ENCODE measurements at regions not wholly inside any gene's neighbourhood (a gene's known extent, or its start where the extent isn't known, plus 50 kb on each side); places are given as distances from the start of the nearest gene placed in this dataset.
"Not testable (repeated sequence)": the region's sequence is repeated elsewhere in the genome, so short reads cannot be mapped to it uniquely, and the experiment has no call there.

GRCh38 chr3:153617463-153617862 lies 455.4 kb downstream of the RAP2B start:
- intact Hi-C loops (cut with DNase I), result no loop called here
- no peak for ATAC-seq (ENCODE audit: poor library complexity)
- no peak for DNase-seq

DNA sequence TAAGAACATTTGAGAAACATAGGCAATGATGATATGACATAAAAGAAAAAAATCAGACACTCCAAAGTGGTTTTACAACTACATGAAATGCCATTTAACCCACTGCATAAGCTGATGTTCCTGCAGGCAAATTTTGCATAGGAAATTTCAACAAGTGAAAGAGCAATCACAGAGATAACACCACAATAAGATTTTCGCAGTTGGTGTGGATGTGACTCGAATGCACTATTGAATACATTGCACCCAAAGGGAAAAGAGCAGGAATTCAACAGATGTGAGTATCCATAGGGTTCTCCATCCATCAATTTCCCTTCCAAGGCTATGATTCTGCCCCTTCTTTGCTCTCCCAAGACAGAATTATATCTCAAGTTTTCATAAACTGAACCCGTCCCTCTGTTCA lies 456.1 kb downstream of the RAP2B start:
- intact Hi-C loops (cut with DNase I), result no loop called here
- DNase-seq (no peak), ATAC-seq (ENCODE audit: poor library complexity) (no peak)

DNA sequence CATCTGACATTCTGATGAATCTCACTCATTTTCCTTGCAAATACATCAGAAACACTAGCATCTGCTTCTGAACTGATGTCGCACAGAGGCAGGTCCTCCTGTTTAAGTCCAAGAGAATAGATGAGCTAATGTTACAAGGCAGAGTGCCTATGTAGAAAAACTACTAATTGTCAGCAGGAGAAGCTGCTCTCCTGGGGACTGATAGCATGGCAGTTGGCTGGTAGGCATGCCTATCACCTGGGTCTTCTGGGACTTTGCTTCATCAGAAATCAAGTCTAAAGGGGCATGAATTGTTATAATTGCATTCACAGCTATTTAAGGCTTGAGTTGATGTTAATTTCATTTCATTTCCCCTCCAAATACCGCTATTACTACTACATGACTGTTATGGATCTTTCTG lies 457.2 kb downstream of the RAP2B start:
- DNase-seq, result no peak
- intact Hi-C loops (cut with DNase I), result no loop called here
- ATAC-seq (ENCODE audit: poor library complexity), result no peak

DNA sequence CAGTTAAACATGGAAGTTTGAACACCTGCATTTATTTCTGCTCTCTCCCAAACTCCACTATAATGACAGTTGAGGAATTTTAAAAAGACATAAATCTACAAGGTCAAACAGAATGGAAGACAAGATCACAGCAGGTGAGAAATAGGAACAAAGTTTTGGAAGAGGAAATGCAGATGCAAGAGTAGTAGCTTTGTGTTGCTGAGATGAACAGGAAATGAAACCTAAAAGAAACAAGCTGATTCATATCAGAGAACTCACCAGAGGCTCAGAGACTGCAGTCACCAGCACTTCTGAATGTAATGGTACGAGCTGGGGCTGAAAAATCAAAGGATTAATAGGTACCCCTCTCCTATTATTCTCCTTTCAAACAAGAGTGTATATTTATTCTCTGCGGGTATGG lies 459.9 kb downstream of the RAP2B start:
- intact Hi-C loops (cut with DNase I), result no loop called here
- no peak for ATAC-seq (ENCODE audit: poor library complexity)
- no peak for DNase-seq

DNA sequence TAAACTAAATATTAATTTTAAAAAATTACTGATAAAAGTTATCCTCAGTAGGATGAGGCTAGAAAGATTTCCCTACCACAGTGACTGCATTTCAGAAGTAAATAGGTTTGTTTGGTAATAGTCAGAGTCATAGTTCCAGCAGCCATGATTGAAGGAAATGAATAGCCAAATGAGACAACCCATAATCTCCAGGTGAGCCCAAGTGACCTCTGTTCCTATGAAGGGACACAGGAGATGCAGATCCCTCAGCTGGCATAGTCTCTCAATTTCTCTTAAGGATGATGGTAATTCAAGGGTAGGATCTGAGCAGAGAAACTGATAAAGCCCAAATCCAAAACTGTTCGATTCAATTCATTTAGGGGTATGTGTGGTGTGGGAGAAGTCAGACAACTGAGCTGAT lies 461.8 kb downstream of the RAP2B start:
- ATAC-seq (ENCODE audit: poor library complexity) (no peak), DNase-seq (no peak)
- intact Hi-C loops (cut with DNase I), result no loop called here

DNA sequence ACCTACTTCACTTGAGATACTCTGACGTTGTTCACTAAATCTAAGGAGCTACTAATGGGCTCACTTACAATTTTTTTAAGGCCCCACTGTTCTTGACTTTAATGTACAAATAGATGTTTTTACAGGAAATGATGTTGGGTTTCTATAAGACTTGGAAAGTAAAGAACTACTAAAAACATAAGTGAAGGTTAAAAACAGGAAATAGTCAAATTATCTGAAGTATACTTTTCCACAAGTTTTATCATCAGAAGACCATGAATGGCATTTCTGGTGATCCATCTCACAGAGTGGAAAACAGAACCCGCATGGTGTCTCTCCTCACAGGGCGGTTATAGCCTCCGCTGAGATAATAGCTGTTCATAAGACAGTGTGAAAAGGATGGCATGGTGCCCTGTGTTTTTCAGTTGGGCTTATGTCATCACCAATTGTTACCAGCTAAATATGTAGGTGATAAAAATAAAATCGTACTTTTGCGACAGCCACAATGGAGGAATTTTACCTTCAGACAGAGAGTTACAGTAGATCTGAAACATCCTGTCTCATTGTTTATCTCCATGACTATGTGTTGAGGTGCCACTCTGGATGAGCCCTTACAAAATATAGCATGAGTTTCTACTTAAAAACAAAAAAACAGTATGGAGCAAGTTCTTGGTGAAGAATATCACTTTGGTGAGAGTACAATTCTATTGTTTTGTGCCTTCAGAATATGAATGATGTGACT lies 462.4 kb downstream of the RAP2B start:
- ATAC-seq (ENCODE audit: poor library complexity) (no peak), DNase-seq (no peak)
- intact Hi-C loops (cut with DNase I), result no loop called here

DNA sequence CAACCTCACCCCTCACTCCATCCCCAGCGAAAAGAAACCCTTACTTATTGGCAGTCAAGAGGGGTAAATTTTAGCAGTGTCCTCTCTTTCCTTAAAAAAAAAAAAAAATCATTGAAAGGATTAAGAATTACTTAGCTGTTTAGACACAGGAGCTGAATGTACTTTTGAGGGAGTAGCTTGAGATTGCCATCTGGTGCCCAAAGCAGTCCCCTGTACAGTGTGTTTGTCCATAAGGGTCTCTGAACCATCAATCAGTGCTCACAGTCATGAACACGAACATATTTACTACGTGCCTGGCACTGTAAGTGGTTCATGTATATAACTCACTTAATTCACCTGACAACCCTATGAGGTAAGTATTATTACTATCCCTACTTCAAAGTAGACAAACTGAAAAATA lies 463.5 kb downstream of the RAP2B start:
- intact Hi-C loops (cut with DNase I), result no loop called here
- no peak for DNase-seq
- ATAC-seq (ENCODE audit: poor library complexity), result no peak

GRCh38 chr3:153626158-153626557 lies 464.1 kb downstream of the RAP2B start:
- intact Hi-C loops (cut with DNase I), result no loop called here
- ATAC-seq (ENCODE audit: poor library complexity), result no peak
- no peak for DNase-seq

DNA sequence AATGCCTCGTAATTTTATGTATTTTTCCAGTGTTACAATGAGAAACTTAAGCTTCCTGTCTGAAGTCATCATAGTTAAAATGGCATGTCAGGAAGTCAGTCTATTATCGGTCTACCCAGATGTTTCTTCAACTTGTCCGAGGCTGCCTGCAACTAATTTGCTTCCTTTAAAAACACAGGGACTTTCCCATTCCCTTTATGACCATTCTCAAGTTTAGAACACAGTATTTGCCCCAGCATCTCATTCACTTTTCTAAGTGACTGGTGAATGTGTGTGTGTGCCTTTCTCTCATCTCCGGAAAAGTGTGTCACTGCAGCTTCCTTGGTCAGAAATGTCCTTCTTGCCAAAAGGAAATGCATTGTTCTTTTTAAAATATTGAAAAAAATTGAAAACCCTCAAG lies 466.6 kb downstream of the RAP2B start:
- ATAC-seq (ENCODE audit: poor library complexity), result no peak
- DNase-seq, result no peak
- intact Hi-C loops (cut with DNase I), result no loop called here

GRCh38 chr3:153629148-153629547 lies 467.1 kb downstream of the RAP2B start:
- intact Hi-C loops (cut with DNase I), result no loop called here
- DNase-seq, result no peak

DNA sequence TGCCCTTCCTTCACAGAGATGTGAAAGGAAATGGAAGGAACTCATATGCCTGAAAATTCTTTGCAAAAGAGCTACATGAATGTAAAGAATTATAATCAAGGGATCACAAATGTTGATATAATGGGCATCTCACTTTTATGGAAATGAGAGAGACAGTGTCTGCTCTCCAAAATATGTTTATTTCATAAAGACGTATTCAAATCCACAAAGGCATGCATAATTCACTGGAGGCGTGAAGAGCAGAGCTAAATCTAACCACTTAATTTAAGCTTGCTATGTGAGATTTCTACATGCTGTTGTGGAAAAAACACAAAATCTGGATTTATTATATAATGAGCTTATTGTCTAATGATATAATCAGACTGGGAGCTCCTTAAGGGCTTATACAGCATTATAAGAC lies 469.1 kb downstream of the RAP2B start:
- no peak for ATAC-seq (ENCODE audit: poor library complexity)
- no peak for DNase-seq
- intact Hi-C loops (cut with DNase I), result no loop called here

More at GRCh38 chr3:153629148-153629547, 467.1 kb downstream of the RAP2B start:
- ATAC-seq (ENCODE audit: poor library complexity), result no peak

DNA sequence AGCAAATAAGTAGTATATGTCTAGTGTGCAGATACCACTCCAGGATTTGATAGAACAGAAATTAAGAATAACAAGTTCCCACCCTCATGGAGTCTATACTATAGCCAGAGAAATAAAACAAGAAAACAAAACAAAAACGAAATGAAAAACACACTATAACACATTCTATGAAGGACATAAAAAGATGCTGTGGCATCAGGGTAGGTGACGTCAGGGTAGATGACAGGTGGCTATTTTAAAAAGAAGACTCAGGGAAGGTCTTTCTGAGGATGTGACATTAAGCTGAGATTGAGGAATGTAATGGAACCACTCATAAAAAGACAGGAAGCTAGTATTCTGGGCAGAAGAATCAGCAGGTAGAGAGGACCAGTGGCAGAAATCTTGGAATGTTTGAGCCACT lies 469.6 kb downstream of the RAP2B start:
- intact Hi-C loops (cut with DNase I), result no loop called here

GRCh38 chr3:153633407-153633806 lies 471.4 kb downstream of the RAP2B start:
- ATAC-seq (ENCODE audit: poor library complexity) (no peak), DNase-seq (no peak)
- intact Hi-C loops (cut with DNase I), result no loop called here

More for the DNA sequence above, 469.6 kb downstream of the RAP2B start:
- DNase-seq, result no peak
- no peak for ATAC-seq (ENCODE audit: poor library complexity)

DNA sequence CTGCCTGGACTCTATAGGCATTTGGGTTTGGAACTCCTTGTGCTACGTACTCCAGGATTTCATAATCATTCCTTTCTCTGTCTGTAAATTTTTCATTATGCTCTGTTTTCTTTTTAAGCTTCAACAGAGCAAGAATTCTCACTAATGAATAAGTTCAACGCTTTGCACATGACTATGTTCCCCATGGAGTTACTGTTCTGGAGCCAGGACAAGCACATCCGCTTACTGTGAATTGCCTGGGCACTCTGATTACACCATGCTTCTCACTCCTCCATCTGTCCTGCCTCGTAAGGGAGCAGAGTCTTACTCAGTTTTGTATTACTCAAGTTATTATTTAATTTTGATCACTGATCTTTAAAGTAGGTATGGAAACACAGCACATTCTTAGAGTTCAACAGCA lies 472.7 kb downstream of the RAP2B start:
- ATAC-seq (ENCODE audit: poor library complexity) (peak; percentile 43), DNase-seq (no peak)
- intact Hi-C loops (cut with DNase I), result no loop called here

- no peak for DNase-seq
- intact Hi-C loops (cut with DNase I), result no loop called here
- ATAC-seq (ENCODE audit: poor library complexity), result peak; percentile 38
Measured at GRCh38 chr3:153639631-153640030, 477.6 kb downstream of the RAP2B start.

DNA sequence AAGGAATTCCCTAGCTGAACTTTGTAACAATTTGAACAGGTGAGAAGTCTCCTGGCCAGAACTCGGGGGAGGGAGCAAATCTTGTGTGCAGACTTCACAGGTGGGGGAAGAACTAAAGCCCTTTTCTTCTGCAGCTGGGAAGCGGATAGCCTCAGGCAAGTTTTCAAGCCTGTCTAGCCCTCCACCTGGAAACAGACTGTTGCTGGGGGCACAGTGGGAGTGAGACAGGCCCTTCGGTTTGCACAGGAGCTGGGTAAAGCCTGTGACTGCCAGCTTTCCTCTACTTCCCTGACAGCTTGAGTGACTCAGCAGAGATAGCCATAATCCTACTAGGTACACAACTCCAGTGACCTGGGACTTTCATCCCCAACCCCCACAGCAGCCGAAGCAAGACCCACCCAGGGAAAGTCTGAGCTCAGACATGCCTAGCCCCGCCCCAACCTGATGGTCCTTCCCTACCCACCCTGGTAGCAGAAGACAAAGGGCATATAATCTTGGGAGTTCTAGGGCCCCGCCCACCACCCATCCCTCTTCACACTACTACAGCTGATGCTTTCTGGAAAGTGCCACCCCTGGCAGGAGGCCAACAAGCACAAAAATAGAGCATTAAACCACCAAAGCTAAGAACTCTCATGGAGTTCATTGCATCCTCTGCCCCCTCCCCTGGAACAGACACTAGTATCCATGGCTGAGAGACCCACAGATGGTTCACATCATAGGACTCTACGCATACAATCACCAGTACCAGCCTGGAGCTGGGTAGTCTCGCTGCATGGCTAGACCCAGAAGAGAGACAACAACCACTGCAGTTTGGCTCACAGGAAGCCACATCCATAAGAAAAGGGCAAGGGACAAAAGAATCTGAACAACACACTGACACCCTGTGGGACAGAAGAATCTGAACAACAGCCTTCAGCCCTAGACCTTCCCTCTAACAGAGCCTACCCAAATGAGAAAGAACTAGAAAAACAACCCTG lies 479.0 kb downstream of the RAP2B start:
- ATAC-seq (ENCODE audit: poor library complexity) (no peak), DNase-seq (no peak)
- intact Hi-C loops (cut with DNase I), result no loop called here

DNA sequence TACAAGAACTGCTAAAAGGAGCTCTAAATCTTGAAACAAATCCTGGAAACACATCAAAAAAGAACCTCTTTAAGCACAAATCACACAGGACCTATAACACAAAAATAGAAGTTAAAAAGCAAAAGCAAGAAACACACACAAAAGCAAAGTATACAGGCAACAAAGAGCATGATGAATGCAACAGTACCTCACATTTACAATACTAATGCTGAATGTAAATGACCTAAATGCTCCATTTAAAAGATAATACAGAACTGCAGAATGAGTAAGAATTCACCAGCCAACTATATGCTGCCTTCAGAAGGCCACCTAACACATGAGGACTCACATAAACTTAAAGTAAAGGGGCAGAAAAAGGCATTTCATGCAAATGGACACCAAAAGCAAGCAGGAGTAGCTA lies 478.6 kb upstream of the ARHGEF26 start:
- ATAC-seq (ENCODE audit: poor library complexity); intact Hi-C loops (cut with DNase I); DNase-seq: not testable (repeated sequence)

- intact Hi-C loops (cut with DNase I); ATAC-seq (ENCODE audit: poor library complexity); DNase-seq: not testable (repeated sequence)
Measured at GRCh38 chr3:153643471-153643870, 477.7 kb upstream of the ARHGEF26 start.

- DNase-seq, result no peak
- intact Hi-C loops (cut with DNase I), result no loop called here
- no peak for ATAC-seq (ENCODE audit: poor library complexity)
Measured at GRCh38 chr3:153649286-153649839, 471.8 kb upstream of the ARHGEF26 start.

DNA sequence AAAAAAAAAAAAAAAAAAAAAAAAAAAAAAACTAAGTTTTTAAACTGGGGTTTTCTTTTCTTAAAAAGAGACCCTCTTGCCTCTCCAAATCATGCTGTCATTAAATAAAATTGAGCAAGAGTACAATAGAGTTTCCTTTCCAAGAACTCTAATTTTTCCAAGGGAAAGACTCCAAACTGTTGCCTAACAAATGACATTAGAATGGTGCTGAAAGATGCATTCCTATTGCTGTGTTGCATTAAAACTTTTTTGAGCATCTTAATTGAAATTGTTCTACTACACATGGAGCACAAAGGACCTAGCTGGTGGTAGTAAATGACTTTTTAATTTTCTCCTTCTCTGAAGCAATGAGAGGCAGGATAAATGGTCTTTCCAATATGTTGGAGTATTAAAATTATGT lies 469.1 kb upstream of the ARHGEF26 start:
- peak; percentile 66 for ATAC-seq (ENCODE audit: poor library complexity)
- no peak for DNase-seq
- intact Hi-C loops (cut with DNase I), result no loop called here
